Left lobe of liver (tissue), 2 donors: ENCODE measurements at regions not wholly inside any gene's neighbourhood (a gene's known extent, or its start where the extent isn't known, plus 50 kb on each side); places are given as distances from the start of the nearest gene placed in this dataset.

Experiments
- ATAC-seq: fragments of 200-7000 bp; cut with Tn5 transposase; one replicate; pipeline ENCODE4 v1.9.1; 2020; ENCODE audit warnings: mild to moderate bottlenecking, moderate library complexity
- DNase-seq: peaks from one replicate; pipeline ENCODE4 v3.0.0-alpha.2; 2020; ENCODE audit warnings: low spot score
- donor health status: DM: no; HTN: no; CAD: no; lungs with moderate emphysema.
- donor health status: DM: no; HTN: yes; CAD: no.

GRCh38 chr14:96979611-96980074, 182.5 kb downstream of the VRK1 start:
- no peak for DNase-seq

GRCh38 chr14:96980835-96981234, 183.7 kb downstream of the VRK1 start:
- ATAC-seq (no peak), DNase-seq (no peak)

More at GRCh38 chr14:96979611-96980074, 182.5 kb downstream of the VRK1 start:
- no peak for ATAC-seq

DNA sequence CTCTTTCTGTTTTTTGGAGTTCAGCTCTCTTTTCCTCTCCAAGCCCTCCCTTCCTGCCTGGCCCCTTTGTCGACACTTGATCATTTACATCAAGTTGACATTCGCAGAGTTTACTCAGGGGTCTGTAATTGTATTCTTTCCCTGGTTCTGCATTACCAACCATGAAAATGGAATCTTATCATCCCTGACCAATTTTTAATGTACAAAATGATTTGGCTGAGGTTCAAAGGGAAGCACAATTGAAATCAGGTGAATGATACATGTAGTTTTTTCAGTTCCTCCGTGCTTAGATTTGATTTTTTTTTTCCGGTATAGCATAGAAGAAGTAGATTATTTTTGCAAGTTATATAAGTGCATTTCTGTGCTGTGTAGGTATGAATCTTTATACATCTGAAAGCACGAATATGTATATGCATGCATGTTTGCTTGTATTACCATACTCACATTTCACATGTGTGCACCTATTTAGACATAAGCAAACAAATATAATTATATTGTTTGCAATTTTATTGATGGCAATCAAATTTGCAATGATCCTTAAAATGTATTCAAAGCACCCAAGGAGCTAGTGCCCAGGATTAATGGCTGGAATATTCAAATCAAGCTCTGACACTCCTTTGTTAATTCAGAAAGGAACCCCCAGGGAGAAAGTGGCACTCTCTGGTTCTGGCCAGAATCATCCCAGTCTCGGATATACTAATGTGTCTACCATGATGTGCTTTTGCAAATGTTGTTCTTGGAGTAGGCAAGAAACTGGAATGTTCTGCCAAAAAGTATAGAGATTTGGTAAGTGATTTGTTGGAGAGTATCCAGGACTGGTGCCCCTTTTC, 189.3 kb downstream of the VRK1 start:
- ATAC-seq = no peak
- DNase-seq = no peak

DNA sequence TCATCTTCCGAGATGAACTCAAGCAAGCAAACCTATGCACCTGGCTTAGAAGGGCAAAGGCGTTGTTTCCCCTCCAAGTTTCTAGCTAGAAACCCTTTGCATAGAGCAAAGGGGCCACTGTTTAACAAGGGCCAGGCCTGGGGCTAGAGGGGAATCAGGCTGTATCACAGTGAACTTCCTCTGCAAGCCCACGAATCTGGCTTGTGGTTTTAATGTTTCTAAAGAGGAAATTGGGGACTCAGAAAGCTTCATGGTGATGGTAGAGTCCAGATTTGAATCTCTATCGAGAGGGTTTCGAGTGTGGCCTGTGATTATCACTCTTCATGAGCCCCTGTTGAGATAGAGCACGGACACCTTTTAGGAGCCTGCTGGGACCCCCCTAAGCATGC, 189.9 kb downstream of the VRK1 start:
- ATAC-seq (no peak), DNase-seq (no peak)

DNA sequence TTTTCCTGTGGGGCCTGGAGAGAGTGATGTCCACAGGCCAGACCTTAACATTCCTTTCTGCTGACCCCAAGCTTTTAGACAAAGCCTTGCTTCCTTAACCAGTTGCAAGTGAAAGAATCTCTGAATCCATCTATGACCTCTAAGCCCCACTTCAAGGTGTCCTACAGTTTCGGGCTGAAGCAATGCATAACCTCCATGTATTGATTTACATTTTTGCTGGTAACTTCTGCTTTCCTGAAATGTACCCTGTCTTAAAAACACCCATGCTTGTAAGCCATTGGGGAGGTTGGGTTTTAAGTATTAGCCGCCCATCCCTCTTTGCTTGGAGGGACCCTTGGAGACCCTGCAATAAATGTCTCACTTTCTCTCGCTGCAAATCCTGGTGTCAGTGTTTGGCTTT, 190.6 kb downstream of the VRK1 start:
- DNase-seq (no peak), ATAC-seq (no peak)

DNA sequence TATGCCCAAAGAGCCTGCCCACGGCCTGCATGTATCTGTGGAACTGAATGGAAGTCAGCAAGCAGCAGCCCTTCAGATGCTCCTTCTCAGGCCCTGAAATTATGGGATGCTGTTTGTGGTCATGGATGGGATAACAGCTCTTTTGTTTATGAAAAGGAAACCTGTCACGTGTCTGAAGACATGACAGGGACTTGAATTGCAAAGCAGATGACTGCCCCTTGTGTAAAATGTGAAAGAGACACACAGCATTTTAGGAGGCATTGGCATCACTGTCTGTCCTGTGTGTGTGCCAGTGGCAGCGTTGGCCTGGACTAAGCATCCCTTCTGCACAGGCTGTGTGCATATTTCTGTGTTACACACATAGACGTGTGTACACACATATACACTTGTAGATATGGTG, 192.1 kb downstream of the VRK1 start:
- ATAC-seq = no peak

GRCh38 chr14:96991226-96991625, 194.0 kb downstream of the VRK1 start:
- DNase-seq = no peak
- no peak for ATAC-seq

More for the DNA sequence above, 192.1 kb downstream of the VRK1 start:
- no peak for DNase-seq

DNA sequence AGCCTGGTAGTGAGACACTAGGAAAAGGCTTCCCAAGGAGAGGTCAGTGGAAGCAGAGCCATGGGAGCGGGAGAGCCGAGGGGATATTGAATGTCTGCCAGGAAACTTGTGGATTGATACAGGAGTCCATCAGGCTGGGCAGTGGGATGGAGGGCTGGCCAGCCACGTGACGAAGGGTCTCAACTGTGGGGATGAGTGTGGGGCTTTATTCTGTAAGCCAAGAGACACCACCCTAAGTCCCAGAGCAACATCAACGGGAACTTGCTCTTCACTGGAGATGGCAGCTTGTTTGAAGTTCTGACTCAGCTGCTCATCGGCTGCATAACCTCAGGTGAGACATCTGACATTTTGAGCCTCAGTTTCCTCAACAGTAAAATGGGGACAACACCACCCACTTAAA, 197.8 kb downstream of the VRK1 start:
- ATAC-seq (no peak), DNase-seq (no peak)

- no peak for ATAC-seq
- no peak for DNase-seq
Observed at GRCh38 chr14:96997269-96997668, 200.1 kb downstream of the VRK1 start.

GRCh38 chr14:96997996-96998395, 200.8 kb downstream of the VRK1 start:
- no peak for DNase-seq
- no peak for ATAC-seq

GRCh38 chr14:96999654-97000155, 202.5 kb downstream of the VRK1 start:
- no peak for ATAC-seq
- no peak for DNase-seq

GRCh38 chr14:97002454-97002853, 205.3 kb downstream of the VRK1 start:
- ATAC-seq (no peak), DNase-seq (no peak)

GRCh38 chr14:97005934-97006333, 208.8 kb downstream of the VRK1 start:
- ATAC-seq (no peak), DNase-seq (no peak)

DNA sequence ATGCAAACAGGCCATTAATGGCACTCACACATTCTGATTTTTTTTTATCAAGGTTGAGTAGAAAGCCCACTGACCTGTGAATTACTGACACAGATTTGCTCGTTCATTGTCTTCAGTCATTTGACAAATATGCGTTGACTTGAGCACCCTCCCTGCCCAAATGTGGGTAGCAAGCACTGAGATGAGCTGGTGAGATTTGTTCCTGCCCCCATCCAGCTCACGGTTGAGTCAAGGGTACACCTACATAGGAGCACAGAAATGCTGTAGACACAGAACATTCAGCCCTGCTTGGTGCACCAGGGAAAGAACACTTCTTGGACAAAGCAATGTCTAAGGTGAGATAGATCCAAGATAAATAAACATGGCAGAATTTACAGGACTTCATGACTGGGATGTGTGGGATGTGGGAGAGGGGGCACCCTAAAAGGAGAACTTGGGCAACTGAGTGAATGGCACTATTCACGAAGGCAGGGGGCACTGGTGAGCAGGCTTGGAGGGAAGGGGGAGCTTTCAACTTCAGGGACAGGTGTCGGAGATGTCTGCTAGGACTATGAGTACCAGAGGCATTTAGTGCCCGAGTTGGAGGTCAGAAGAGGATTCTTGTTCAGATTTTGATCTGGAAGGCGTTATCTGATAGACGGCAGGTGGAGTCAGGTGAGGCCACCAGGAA, 213.4 kb downstream of the VRK1 start:
- no peak for DNase-seq
- no peak for ATAC-seq

- no peak for ATAC-seq
- no peak for DNase-seq
Observed at GRCh38 chr14:97013878-97014277, 216.7 kb downstream of the VRK1 start.

- DNase-seq = no peak
- peak; percentile 40 for ATAC-seq
Observed at GRCh38 chr14:97021001-97021400, 223.8 kb downstream of the VRK1 start.

DNA sequence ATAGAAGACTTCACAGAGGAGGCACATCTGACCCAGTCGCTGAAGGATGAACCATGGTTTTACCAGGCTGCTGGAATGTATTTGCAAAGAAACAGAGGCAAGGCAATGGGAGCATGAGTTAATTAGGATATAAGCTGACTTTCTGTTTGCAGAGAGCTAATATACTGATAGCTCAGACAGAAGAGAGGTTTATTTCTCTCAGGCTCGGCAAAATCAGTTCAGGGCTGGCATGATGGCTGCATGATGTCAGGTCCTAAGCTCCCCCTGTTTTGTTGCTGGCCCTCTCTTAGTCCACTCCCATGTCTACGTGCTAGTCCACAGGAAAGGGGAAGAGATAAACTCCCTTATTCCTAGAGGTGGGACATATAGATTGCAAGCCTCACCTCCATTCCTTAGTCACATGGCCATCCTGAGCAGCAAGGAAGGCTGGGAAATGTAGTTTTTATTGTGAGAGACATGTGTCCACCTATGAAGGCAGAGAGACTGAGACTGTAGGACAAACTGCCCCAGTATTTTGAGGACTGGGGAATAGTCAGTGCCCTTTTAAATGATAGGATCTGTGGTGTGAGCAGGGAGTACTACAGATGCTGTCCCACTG, 224.5 kb downstream of the VRK1 start:
- ATAC-seq (no peak), DNase-seq (no peak)

- DNase-seq = no peak
Observed at GRCh38 chr14:97022741-97023140, 225.6 kb downstream of the VRK1 start.

GRCh38 chr14:97023871-97024270, 226.7 kb downstream of the VRK1 start:
- ATAC-seq (no peak), DNase-seq (no peak)

More at GRCh38 chr14:97022741-97023140, 225.6 kb downstream of the VRK1 start:
- ATAC-seq = no peak

- no peak for DNase-seq
- ATAC-seq = no peak
Observed at GRCh38 chr14:97024300-97024699, 227.1 kb downstream of the VRK1 start.

DNA sequence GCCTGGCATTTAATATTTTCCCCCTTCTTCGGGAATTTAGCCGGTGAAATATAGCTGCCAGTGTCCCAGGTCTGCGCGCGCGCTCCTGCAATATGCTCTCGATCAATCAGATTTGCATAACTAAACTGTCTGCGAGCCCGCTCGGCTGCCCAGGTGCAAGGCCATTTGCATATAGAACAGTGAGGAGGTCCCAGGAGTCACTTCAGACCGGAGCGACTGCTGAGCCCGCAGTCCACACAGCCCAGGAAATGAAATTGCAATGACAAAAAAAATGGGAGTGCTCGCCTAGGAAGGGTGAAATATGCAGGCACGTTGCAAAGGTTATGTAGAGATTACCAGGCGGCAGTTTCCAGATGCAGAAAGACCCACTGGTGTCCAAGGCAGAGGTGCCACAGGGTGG, 228.5 kb downstream of the VRK1 start:
- ATAC-seq = no peak

More for the DNA sequence above, 228.5 kb downstream of the VRK1 start:
- no peak for DNase-seq
